HG03025 (cell line): ENCODE measurements at regions not wholly inside any gene's neighbourhood (a gene's known extent, or its start where the extent isn't known, plus 50 kb on each side); places are given as distances from the start of the nearest gene placed in this dataset.
"Not testable (repeated sequence)": the region's sequence is repeated elsewhere in the genome, so short reads cannot be mapped to it uniquely, and the experiment has no call there.

ENCODE experiments used
- ATAC-seq: cut with Tn5 transposase; IDR thresholded peaks from one replicate; pipeline ENCODE4 v1.9.1; 2021; ENCODE audit warnings: mild to moderate bottlenecking, moderate library complexity; ENCODE audit not compliant: unreplicated experiment, low FRiP score

- ATAC-seq, result no peak
Measured at GRCh38 chr7:91660734-91661356, 219.7 kb downstream of the MTERF1 start.

DNA sequence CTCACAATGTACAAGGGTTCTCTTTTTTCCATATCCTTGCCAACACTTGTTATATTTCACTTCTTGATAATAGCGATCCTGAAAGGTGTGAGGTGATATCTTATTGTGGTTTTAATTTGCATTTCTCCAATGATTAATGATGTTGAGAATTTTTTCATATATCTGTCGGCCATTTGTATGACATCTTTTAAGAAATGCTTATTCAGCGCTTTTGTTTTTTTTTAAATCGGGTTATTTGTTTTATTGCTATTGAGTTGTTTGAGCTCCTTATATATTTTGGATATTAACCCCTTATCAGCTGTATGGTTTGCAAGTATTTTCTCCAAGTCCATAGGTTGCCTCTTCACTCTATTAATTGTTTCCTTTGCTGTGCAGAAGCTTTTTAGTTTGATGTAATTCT, 218.8 kb downstream of the MTERF1 start:
- no peak for ATAC-seq

DNA sequence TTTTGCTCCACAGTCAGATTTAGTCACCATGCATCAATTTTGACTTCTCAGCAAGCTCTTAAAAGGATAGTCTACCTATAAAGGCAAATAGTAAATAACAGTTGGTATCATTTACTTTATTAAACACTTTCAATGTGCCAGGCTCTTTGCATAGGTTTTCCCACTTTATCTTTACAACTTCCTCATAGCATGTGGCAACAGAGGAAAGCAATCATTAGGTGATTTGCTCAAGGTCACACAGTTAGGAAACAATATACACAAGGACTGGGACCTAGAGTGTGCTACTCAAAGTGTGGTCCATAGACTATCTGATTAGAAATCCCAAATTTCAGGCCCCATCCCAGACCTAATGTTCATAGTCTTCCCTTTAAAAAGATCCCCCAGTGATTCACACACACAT, 212.3 kb downstream of the MTERF1 start:
- no peak for ATAC-seq

DNA sequence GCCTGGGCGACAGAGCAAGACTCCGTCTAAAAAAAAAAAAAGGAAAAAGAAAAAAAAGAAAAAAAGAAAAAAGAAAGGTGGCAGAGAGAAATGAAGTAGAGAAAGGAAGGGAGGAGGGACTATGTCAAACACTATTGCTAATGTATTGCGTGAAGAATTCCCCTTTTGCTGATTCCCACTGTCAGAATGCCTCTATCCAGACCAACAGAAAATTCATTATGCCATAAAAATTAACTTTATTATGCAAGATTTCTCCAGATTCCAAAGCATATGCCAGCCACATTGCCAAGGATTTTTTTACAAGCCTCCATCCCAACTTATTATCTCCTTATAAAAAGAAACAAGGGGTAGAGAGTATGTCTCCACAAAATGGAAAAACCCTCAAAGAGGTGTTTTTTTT, 209.3 kb downstream of the MTERF1 start:
- ATAC-seq, result no peak

GRCh38 chr7:91674470-91674869, 206.0 kb downstream of the MTERF1 start:
- no peak for ATAC-seq

DNA sequence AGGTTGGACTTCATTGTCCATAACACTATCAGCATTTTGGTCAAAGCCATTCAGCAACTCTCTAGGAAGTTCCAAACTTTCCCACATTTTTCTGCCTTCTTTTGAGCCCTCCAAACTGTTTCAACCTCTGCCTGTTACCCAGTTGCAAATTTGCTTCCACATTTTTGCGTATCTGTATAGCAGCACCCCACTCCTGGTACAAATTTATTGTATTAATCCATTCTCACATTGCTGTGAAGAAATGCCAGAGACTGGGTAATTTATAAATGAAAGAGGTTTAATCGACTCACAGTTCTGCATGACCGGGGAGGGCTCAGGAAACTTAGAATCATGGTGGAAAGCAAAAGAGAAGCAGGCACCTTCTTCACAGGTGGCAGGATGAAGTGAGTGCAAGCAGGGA, 198.8 kb downstream of the MTERF1 start:
- ATAC-seq, result no peak

- no peak for ATAC-seq
Measured at GRCh38 chr7:91683823-91684222, 196.7 kb downstream of the MTERF1 start.

- ATAC-seq, result no peak
Measured at GRCh38 chr7:91685544-91685943, 195.0 kb downstream of the MTERF1 start.

DNA sequence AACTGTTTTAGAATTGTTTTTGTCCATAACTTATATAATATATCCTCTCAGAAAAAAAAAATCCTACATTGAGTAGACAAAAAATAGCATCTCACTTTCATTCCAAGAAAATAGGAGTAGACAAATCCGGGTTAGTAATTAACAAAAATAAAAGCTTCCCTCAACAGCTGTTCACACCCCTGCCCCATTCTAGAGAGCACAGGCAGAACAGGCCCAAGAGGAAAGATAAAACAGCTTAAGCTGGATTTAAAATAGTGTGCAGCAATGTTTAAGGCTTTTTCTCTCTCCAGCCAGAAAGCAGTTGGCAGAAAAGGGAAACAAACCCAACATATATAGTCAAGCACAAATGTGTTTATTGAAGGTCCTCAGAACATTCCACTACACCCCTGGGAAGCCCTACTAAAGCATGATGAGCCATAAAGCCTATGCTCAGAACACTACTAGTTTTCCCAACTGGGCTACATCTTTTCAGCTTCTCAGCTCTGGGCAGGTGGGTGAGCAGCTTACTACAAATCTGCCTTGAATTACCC, 189.9 kb downstream of the MTERF1 start:
- ATAC-seq, result no peak

- no peak for ATAC-seq
Measured at GRCh38 chr7:91691865-91692264, 188.6 kb downstream of the MTERF1 start.

DNA sequence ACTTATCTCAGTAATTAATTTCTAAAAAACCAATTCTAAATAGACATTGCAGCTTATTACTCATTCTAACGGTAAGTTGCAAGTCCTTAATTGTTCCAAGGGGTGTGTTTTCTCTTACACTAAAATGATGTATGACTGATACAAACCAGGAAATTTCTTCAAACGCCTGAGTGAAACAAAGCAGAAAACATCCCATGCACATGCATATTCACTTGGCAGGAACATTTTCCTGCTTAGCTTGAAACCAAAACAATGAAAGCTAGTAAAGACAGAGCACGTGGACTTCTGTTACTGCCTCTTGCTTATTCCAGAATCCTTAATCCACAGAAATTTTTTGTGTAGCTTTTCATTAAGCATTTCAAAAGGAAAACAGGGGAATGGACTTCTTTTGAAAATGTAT, 187.7 kb downstream of the MTERF1 start:
- ATAC-seq, result no peak

DNA sequence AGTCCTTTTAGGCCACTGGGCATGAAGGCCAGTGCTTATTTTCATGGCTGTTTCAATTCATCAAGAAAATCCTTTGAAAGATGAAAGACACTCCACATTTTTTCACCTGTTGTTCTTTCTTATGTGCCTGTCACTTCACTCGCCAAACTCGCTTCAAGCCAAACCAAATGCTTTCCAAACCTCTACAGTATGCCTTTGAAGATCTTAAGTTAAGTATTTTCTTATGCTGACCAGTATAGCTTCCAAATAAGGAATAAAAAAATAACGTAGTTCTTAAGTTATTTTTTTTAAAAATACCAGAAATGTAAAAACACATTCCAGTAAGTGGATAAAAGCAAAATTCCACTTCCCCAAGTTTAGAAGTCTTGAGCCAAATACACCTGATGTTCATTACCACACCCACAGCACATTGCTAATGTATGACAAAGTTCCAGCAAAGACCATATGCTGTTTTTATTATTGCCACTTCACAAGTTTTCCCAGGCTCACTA, 186.1 kb downstream of the MTERF1 start:
- no peak for ATAC-seq

DNA sequence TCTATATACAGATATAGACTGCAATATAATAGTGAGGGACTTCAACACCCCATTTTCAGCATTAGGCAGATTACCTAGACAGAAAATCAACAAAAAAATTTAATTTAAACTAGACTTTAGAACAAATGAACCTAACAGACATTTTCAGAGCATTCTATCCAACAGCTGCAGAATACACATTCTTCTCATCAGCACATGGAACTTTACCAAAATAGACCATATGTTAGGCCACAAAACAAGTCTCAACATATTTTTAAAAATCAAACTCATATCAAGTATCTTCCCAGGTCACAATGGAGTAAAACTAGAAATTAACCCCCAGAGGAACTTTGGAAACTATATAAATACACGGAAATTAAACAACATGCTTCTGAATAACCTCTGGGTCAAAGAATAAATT, 169.6 kb downstream of the MTERF1 start:
- ATAC-seq, result no peak

DNA sequence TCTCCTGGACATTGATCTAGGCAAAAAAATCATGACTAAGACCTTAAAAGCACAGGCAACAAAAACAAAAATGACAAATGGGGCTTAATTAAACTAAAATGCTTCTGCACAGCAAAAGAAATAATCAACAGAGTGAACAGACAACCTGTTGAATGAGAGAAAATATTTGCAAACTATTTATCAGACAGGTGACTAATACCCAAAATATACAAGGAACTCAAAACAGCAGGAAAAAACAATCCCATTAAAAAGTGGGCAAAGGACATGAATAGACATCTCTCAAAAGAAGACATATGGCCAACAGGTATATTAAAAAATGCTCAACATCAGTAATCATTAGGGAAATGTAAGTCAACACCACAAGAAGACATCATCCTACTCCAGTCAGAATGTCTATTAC, 166.8 kb downstream of the MTERF1 start:
- no peak for ATAC-seq

- ATAC-seq, result no peak
Measured at GRCh38 chr7:91717681-91718470, 162.6 kb downstream of the MTERF1 start.

DNA sequence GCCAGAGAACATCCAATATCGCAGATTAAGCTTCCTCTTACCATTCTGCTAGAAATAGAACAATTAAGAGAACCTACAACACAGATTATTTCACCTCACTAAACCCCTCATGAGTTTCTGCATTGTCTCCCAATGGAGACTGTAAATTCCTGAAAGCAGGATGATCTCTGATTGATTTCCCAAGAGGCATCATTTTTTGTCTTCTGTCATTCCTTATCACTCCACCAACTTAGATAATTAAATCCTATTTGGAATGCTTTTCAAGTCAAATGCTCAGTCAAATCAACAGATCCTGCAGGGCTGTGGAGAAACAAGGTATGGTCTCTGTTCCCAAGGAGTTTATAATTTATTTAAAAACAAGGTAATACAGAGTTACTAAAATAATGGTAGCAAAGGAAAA, 161.5 kb downstream of the MTERF1 start:
- ATAC-seq, result no peak

DNA sequence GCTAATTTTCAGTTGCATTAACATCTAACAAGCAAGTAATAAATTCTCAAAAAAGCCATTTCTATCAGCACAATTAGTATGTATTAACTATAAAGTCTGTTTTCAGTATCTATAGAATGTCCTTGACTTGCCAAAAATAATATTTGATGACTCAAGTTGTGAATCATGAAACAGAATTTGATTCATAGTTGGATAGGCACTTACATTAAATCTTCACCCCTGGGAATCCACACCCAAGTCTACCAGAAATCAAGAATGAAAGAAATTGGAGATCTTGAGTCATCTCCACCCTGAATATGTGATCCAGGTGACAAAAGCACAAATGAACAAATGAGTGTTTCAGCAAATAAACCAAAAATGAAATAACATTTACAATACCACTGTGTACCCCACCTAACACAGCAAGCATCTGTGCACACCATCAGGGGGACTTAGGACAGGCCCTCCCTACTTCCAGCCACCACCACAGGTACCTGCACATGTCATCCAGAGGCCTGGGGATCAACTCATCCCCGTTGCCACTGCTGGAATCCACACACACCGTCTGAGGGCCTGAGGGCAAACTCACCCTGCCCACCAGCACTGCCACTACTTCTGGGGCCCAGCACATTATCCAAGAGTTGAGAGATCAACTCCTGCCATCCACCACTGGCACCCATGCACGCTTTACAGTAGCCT, 160.1 kb downstream of the MTERF1 start:
- no peak for ATAC-seq

DNA sequence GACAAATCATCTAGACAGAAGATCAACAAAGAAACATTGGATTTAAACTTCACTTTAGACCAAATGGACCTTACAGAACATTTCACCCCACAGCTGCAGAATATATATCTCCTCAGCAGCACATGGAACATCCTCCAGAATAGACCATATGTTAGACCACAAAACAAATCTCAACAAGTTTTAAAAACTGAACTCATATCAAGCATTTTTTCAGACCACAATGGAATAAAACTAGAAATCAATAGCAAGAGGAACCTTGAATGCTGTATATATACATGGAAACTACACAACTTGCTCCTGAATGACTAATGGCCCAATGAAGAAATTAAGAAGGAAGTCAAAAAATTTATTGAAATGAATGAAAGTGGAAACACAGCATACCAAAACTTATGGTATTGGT, 157.7 kb downstream of the MTERF1 start:
- ATAC-seq, result no peak

GRCh38 chr7:91729046-91729445, 151.5 kb downstream of the MTERF1 start:
- not testable (repeated sequence) for ATAC-seq

DNA sequence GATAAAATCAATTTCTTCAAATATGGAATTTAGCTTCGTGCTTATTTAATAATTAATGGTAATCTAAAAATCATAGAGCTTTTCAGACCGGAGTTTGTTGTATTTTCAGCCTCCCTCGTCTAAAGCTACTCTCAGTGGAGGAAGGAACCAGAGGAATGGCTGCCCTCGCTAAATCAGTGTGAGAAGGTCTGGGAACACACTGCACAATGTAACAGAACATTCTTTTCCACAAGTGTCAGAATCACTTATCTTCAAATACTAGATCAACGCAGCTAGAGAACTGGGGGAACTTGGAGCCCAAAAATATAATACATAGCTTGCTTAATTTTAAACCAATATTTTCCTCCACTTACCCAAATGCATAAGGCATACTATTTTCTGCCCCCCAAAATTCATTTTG, 148.5 kb downstream of the MTERF1 start:
- no peak for ATAC-seq

DNA sequence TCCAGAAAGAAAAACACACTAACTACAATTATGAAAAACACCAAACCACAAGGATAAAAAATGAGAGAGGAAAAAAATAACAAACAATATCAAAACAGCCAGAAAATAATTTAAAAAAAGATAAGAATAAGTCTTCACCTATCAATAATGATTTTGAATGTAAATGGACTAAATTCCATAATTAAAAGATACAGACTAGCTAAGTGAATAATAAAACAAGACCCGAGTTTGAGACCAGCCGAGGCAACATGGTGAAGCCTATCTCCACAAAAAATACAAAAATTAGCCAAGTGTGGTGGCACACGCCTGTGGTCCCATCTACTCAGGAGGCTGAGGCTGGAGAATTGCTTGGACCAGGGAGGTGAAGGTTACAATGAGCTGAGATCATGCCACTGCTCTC, 131.1 kb downstream of the MTERF1 start:
- no peak for ATAC-seq
